GM21786 (cell line): ENCODE measurements at regions not wholly inside any gene's neighbourhood (a gene's known extent, or its start where the extent isn't known, plus 50 kb on each side); places are given as distances from the start of the nearest gene placed in this dataset.
"Not testable (repeated sequence)": the region's sequence is repeated elsewhere in the genome, so short reads cannot be mapped to it uniquely, and the experiment has no call there.

Experiments used
- ATAC-seq: cut with Tn5 transposase; IDR thresholded peaks from one replicate; pipeline ENCODE4 v1.9.1; 2021; ENCODE audit not compliant: unreplicated experiment

DNA sequence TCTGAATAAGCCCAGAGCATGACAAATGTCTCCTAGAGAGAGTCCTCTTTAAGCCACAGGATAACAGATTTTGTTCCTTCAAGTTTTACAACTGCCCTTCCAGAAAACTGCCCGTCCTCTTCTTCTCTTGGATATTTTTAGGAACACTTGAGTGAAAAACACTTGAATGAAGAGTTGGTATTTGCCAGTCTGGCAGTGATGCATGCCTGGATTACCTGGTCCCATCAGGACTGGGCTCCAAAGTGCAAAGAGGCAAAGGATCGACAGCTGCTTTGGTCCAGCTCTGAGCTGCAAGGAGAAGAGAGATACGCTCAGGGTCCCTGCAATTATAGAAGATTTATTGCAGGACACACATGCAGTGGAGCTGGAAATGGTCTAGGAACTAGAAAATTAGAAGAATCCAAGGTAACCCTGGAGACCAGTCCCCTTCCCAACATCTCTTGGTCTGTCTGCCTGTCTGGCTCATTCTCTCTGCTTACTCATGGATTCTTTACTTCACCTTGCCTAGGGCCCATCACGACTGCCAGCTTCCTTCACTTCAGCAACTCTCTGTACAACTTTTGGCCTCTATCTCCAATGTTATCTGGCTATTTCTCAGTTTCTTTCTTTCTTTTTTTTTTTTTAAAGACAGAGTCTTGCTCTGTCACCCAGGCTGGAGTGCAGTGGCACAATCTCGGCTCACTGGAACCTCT is 112.1 kb upstream of the SIX2 start:
- no peak for ATAC-seq

DNA sequence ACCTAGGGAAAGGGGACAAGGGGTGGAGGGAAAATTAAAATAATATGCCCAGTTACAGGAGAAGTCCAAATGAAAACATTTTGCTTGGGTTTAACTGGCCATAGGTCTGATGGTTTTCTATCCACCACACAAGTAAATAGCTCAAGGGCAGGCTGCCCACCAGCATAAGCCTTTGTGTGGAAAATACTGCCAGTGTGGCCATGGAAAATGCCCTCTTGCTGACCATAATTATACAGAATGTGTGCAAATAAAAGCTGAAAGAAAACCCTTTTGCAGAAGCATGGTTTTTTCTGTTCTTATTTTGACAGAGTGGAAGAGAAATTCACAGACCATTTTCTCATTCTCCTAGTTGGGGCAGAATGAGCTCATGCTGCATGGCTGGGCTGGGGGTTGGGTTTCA is 111.3 kb upstream of the SIX2 start:
- ATAC-seq, result no peak

DNA sequence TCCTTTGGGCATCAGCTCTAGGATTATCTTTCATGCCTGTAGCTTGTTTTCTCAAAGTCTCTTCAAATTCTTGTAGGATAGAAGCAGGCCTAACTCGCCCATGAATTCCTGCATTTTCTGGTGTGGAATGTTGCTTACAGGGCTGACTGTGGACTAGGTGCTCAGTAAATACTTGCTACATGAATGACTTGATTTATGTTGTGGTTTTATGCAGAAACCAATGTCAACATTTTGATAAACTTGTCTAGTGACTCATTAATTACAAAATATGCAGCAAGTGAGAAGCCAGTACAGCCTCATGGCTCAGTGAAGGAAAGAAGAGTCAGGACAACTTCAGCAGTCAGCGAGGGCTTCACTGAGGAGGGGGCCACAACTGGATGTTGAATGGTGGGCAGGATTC is 110.6 kb upstream of the SIX2 start:
- ATAC-seq, result no peak

DNA sequence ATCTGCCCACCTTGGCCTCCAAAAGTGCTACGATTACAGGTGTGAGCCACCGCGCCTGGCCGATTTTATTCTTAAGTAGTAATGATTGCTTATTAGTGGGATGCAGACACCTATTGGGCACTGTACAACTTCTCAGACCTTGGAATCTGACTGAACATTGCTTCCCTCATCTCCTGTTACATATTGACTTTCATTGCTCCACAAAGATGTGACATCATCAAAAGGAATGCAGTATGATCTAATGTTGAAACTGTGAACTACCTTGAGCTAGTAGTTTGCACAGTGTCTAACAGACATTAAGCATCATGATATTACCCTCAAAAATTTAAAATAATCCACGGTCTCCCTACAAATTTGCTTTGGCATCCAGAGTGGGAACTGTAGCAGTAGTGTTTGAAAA is 109.8 kb upstream of the SIX2 start:
- no peak for ATAC-seq

DNA sequence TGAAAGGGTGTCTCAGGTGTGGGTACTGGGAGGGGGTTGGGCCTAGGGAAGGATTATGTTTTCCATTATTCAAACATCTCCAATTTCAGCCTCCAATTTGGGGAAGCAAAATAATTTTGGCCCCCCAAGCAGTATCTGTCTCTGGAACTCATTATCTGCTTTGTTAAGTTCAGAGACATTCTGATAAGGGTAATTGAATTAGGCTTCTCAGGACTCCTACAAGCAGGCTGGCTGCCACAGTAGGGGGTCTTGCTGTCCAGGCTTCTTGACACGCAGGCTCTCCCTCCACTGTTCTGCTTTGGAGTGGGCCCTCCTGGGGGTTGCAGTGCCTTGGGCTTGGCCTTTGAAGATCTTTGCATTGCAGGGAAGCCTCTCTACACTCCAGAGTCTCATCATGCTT is 108.1 kb upstream of the SIX2 start:
- ATAC-seq, result no peak

DNA sequence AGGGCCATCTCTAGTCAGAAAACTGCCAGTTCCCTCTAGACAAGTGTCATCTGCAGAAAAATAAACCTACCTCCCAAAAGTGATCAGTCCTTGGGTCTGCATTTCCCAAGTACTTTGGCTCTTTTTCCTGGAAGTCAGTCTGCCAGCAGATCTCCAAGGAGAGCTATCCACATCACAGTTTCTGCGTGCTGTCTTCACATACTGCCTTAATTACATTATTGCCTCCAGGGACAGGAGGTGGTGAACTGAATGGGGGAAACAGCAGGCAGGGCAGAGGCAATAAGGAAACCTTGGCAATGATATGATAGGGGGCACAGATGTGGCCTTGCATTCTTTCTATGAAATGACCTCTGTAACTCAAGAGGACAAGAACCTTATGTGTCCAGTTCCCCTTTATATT is 105.9 kb upstream of the SIX2 start:
- ATAC-seq, result no peak

DNA sequence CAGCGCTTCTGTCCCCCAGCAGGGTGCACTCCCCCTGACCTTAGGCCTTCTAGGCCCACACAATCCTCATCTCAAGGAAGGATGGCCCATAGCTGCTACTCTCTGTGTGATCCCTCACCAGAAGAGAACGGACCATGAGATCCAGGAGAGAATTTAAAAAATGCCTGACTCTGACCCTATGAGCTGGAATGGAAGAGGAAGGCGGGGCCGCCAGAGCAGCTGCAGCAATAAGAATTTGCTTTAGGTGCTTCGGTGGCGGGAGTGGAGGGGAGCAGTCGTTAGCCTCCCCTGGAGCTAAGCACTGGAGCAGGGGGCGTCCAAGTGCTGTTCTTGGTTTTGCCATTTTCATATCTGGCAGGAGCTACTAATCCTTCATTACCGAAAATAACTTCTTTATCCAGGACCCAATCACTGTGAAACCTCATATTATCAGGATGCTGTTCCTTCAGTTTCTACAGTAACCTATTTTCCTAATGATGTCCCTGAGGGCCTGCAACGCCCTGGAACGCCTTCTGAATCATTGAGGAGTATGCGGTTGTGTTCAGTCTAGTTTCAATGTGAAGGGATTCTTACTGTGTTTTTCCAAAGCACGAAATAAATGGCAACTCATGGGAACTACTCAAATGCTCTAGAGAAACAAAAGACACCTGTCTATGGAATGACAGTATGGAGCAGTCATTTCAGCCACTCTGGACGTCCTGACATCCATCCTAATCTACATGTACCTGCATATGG is 105.1 kb upstream of the SIX2 start:
- no peak for ATAC-seq

DNA sequence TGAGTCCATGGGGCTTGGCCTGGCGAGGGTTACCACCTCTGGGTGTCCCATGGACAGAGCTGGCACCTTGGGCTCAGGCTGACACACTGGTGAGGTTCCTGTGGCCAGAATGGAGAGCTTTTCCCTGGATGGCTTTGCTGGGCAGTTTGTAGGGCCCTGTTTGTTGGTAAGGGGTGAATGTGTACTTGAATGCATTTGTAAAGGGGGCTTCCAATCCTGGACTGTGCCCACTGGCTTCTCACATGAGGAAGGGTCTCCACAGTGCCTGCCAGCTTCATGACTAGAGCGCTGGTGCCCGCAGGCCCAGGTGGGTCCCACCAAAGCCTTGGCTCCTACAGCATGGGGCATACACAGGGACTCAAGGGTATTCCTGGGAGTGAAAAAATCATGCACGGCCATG is 103.5 kb upstream of the SIX2 start:
- ATAC-seq, result no peak

DNA sequence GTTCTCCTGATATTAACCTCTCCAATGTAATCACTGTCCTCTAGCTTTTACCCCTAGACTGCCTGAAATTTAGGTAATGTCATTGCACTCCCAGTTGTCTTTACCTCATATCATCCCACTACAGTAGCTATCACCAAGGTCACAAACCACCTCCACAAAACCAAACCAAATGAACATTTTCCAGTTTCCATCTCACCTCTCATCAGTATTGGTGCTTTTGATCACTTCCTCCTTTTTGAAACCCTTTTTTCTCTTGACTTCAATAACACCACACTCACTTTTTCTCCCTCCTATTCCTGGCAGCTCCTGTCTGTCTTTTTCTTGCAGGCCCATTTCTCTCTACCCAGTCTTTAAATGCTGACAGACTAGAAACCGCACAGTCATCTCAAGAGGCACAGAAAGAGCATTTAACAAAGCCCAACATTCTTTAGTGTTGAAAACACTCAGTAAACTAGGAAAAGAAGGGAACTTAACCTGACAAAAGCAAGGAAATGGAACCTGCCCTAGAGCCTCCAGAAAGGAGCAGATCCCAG is 95.9 kb upstream of the SIX2 start:
- ATAC-seq, result no peak

DNA sequence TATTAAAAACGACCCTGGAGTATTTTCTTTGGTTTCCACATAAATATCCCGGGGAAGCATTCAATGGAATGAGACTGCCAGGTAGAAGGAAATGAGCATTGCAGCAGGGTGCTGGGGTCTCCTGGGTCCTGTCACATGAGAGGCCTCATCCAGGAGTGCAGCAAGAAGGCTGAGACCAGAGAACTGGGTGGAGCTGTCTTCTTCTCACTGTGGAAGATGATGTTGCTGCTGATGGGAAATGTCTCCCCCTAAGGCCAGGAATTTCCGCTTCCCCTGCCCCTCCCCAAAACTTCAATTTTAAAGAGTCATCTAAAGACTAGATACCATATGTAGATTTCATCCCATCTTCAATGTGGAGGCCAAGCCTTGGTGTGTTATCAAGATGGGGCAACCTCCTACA is 95.2 kb upstream of the SIX2 start:
- ATAC-seq, result no peak

DNA sequence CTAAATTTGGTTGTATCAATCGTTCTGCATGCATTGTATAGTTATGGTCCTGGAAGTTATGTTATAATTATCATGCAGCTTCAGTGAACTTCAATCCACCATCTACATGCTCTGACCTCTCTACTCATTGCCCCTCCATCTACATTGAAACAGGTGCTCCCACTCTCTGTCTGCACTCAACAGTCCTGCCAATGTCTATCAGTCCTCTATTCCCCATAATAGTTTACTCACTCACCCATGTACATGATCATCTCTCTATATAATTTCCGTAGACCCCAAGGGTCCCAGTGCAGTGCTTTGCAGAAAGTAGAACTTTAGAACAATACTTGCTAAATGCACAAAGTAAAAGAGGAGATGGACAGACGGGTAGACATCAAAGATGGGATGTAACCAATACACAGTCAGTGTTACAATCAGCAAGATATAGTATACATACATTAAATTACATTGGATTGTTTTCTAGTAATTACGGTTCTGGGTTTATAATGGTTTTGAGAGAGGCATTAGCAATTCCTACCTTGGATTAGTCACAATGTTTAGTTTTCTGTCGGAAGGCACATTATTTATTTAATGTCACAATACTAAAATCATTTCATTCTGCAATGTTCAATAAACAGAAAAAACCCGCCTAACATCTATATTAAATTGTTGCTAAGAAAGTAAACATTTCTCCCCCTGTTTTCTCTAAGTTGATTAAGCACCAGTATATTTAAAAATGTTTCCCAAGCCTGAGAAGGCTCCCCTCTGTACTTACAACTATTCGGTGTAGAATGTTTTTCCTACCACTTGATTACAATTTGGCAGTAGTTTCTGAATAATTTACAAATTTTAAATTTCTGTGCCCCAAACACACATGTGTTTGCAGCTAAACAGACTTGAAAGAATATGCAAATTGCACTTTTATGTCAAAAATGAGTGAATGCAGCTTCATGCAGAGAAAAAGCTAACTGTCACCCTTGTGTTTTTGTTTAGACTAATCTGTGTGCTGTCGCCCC is 94.4 kb upstream of the SIX2 start:
- no peak for ATAC-seq

DNA sequence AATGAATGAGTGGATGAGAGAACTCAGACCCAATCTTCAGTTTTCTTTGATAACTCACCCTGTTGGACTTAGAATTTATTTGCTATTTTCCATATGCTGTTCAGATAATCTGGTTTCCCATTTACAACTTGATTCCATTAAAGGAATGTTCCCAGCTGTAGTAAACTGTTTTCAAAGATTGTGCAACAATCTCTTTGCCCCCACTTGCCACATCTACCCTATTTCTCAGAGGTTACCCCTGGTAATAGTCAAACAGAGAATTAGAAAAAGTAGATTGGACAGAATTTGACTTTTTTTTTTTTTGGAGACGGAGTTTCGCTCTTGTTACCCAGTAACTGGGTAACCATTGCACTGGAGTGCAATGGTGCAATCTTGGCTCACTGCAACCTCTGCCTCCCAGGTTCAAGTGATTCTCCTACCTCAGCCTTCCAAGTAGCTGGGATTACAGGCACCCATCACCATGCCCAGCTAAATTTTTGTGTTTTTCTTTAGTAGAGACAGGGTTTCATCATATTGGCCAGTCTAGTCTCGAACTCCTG is 93.4 kb upstream of the SIX2 start:
- ATAC-seq, result no peak

DNA sequence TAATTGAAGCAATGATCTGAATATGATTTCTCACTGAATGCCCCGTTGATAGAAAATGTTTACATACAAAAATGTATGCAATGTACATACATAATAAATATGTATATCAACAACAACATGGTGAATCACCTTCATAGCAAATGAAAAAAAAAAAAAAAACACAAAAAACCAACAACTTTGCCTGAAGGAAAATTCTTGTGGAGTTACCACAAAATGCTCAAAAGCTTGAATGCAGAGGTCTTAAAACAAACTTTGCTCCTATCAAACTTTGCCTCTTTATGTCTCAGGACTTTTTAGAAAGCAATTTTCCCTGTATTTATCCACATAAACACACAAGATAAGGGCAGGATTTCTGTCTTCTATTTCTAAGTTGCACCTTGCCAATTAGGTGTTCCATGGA is 92.9 kb upstream of the SIX2 start:
- no peak for ATAC-seq

DNA sequence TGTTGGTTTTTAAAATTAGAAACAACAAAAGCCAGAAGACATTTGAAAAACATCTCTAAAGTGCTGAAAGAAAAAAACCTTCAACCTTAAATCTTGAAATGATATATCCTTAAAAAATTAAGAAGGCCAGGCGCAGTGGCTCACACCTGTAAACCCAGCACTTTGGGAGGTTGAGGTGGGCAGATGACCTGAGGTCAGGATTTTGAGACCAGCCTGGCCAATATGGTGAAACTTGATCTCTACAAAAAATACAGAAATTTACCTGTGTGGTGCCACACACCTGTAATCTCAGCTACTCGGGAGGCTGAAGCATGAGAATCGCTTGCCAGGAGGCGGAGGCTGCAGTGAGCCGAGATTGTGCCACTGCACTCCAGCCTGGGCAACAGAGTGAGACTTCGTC is 87.7 kb upstream of the SIX2 start:
- ATAC-seq, result no peak

DNA sequence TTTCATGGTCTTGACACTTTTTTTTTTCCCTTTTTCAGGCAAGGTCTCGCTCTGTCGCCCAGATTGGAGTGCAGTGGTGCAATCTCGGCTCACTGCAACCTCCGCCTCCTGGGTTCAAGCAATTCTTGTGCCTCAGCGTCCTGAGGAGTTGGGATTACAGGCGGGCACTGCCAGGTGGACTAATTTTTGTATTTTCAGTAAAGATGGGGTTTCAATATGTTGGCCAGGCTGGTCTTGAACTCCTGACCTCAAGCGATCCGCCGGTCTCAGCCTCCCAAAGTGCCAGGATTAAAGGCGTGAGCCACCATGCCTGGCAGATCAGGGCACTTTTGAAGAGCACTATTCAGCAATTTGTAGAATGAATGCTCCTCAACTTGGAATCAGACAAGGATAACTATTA is 86.8 kb upstream of the SIX2 start:
- ATAC-seq, result not testable (repeated sequence)

DNA sequence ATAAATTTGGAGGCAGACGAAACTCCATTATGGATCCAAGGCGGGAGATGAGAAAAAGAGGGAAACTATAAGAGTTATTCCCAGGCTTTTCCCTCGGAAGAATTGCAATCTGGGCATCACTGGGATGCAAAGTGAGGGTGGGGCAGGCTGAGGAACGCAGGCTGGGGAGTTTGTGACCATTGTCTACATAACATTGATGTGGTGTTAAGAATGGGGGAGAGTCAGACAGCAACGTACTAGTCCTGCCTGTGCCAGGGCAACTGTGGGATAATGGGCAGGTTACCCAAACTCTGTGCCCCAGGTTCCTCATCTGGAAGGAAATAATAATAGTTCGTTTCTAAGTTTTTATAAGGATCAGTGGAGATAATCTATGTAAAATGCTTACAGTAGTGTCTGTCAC is 84.4 kb upstream of the SIX2 start:
- ATAC-seq, result no peak

DNA sequence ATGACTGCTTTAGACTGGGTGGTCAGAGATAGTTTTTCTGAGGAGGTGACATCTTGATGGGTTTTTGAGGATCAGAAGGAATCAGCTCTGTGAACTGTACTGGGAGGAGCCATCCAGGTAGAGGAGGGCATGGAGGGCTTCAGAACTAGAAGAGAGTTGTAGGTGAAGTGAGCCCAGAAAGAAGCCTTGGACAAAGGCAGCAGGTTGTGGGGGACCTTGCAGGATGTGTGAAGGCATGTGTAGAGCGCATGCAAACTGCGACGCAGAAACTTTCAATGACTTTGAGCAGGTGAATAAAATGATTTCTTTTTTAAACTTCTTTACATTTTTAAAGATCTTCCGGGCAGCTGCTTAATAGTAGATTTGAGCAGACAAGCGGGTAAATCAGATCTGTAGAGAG is 83.9 kb upstream of the SIX2 start:
- no peak for ATAC-seq

DNA sequence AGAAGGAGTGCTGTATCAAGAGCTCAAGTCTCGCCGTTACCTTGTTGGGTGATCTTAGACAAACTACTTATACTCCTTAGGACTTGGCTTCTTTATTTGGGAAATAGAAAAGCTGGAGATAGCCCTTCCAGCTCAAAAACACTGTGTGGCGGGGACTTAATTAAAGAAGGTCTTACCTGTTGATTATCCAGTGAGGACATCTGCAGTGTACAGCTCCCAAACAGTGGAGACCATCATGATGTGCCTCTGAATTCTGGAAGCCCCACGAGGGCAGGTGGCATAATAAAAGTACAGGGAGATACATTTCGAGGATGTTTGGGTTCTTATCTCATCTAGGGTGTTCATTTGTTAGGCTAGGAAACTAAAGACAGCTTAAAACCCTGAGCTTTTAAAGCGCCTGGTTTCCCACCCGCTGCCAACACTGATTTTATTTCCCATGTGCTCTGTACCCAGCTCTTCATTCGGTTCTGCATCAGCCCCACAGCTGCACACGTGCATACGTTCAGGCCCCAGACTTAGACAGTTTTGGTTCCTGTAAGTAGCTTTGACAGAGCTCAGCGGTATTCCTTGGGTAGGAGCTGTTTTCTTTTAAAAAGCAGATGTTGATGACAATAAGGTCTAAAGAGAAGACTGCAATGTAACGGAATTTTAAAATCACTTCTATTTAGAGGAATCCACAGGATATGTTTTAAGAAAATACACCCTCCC is 80.5 kb upstream of the SIX2 start:
- no peak for ATAC-seq

DNA sequence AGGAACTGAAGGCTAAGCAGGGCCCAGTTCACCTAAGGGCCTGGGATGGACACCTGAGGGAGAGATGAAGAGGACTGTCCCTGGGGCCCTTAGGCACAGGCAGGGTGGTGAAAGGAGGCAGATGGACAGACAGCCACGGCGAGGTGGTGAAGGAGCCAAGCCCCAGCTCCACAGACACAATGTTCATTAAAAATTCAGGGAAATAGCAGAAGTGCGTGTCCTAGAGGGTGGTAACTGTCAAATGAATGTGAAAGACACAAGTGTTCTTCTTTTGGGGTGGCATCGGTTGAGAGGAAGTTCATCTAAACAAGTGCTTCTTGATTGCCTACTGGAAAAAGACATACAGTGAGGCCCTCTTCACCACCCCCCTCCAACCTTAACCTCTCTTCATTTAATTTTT is 76.2 kb upstream of the SIX2 start:
- ATAC-seq, result no peak

DNA sequence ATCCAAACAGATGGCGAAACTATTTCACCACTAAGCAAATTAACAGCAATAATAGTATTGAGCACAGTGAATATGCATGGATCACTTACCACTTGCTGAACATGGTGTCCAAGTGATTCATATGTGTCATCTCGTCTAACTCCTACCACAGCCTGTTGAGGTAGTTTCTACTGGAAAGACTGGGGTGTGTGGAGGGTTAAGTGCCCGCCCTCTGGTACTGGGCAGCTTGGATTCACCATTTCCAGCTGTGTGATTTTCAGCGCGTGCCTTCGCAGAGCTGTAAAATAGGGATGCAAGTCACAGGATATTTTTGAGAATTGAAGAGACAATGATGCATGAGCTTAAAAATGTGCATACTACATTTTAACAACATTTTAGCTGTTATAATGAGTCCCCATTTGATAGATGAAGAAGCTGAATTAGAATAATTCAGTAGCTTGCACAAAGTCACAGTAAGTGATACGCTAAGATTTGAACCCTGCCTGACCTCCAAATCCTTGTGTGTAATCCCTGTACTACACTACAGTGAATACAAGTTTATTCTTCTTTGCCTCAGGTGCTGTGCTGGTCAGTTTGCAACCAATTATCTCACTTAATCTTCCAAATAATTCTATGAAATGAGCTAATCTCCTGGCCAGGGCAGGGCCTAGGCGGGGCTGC is 75.2 kb upstream of the SIX2 start:
- ATAC-seq, result no peak
